Hepatocyte (in vitro differentiated cells): ENCODE measurements at regions not wholly inside any gene's neighbourhood (a gene's known extent, or its start where the extent isn't known, plus 50 kb on each side); places are given as distances from the start of the nearest gene placed in this dataset.

Source experiments
- EZH2 ChIP-seq: fragments of 200-600 bp; sonication (generic); IDR thresholded peaks from 2 replicates; pipeline ENCODE4 v1.6.1; 2016; ENCODE audit warnings: antibody characterized with exemption, mild to moderate bottlenecking, borderline replicate concordance
- EZH2phosphoT487 ChIP-seq: fragments of 200-600 bp; sonication (generic); IDR thresholded peaks from one replicate; pipeline ENCODE4 v1.6.1; 2018; ENCODE audit warnings: antibody characterized with exemption, mild to moderate bottlenecking, low read depth, moderate library complexity; ENCODE audit not compliant: unreplicated experiment, severe bottlenecking
- TF ChIP-seq, protein P1 (sequence below): fragments of 200-600 bp; sonication (generic); IDR thresholded peaks from 2 replicates; pipeline ENCODE4 v1.5.1; 2016; ENCODE audit warnings: antibody characterized with exemption, mild to moderate bottlenecking; ENCODE audit not compliant: poor library complexity

DNA sequence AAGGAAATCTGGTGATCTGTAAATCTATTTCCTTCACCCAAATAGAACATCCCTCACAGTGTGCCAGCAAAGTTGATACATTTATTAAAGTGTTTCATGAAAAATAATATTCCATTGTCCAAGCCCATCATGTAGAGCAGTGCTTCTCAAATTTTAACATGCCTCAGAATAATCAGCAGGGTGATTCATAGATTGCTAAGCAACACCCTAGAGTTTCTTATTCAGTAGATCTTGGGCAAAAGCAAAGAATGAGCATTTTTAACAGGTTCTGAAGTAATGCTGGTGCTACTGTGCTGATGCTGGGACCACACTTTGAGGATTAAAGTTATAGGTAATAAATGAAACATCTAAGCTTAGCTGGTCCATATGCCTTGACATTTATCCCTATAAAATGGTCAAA, 210.5 kb downstream of the ZIC4 start:
- TF ChIP-seq, protein P1, sequence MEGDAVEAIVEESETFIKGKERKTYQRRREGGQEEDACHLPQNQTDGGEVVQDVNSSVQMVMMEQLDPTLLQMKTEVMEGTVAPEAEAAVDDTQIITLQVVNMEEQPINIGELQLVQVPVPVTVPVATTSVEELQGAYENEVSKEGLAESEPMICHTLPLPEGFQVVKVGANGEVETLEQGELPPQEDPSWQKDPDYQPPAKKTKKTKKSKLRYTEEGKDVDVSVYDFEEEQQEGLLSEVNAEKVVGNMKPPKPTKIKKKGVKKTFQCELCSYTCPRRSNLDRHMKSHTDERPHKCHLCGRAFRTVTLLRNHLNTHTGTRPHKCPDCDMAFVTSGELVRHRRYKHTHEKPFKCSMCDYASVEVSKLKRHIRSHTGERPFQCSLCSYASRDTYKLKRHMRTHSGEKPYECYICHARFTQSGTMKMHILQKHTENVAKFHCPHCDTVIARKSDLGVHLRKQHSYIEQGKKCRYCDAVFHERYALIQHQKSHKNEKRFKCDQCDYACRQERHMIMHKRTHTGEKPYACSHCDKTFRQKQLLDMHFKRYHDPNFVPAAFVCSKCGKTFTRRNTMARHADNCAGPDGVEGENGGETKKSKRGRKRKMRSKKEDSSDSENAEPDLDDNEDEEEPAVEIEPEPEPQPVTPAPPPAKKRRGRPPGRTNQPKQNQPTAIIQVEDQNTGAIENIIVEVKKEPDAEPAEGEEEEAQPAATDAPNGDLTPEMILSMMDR, result no peak
- TF ChIP-seq EZH2 (no peak), EZH2phosphoT487 (no peak)
